EL (cell line): ENCODE measurements at regions not wholly inside any gene's neighbourhood (a gene's known extent, or its start where the extent isn't known, plus 50 kb on each side); places are given as distances from the start of the nearest gene placed in this dataset.
"Not testable (repeated sequence)": the region's sequence is repeated elsewhere in the genome, so short reads cannot be mapped to it uniquely, and the experiment has no call there.

Source experiments
- DNase-seq: peaks from one replicate; pipeline ENCODE4 v3.0.0-alpha.2; 2016

GRCh38 chr5:40220260-40220659, 459.5 kb upstream of the PTGER4 start:
- DNase-seq, result no peak

- DNase-seq, result no peak
Observed at GRCh38 chr5:40217553-40217952, 462.2 kb upstream of the PTGER4 start.

GRCh38 chr5:40210694-40211093, 469.0 kb upstream of the PTGER4 start:
- DNase-seq, result no peak

GRCh38 chr5:40206030-40206429, 473.7 kb upstream of the PTGER4 start:
- DNase-seq, result no peak

GRCh38 chr5:40204144-40204543, 475.6 kb upstream of the PTGER4 start:
- no peak for DNase-seq

GRCh38 chr5:40202814-40203440, 476.8 kb upstream of the PTGER4 start:
- DNase-seq, result no peak

- DNase-seq, result peak; percentile 40
Observed at GRCh38 chr5:40198736-40199135, 481.0 kb upstream of the PTGER4 start.

- DNase-seq, result not testable (repeated sequence)
Observed at GRCh38 chr5:40195574-40195973, 484.1 kb upstream of the PTGER4 start.

GRCh38 chr5:40191150-40191549, 488.6 kb upstream of the PTGER4 start:
- no peak for DNase-seq

- no peak for DNase-seq
Observed at GRCh38 chr5:40172721-40173120, 507.0 kb upstream of the PTGER4 start.

GRCh38 chr5:40171971-40172370, 507.7 kb upstream of the PTGER4 start:
- DNase-seq, result peak; percentile 76

- no peak for DNase-seq
Observed at GRCh38 chr5:40167283-40167682, 512.4 kb upstream of the PTGER4 start.

- peak; percentile 57 for DNase-seq
Observed at GRCh38 chr5:40166802-40167201, 512.9 kb upstream of the PTGER4 start.

- peak; percentile 31 for DNase-seq
Observed at GRCh38 chr5:40165789-40166728, 513.7 kb upstream of the PTGER4 start.

GRCh38 chr5:40165106-40165788, 514.5 kb upstream of the PTGER4 start:
- DNase-seq, result no peak

- DNase-seq, result no peak
Observed at GRCh38 chr5:40160435-40160834, 519.3 kb upstream of the PTGER4 start.

GRCh38 chr5:40154194-40154593, 525.5 kb upstream of the PTGER4 start:
- no peak for DNase-seq

- no peak for DNase-seq
Observed at GRCh38 chr5:40150896-40151295, 528.8 kb upstream of the PTGER4 start.

GRCh38 chr5:40141896-40142295, 537.8 kb upstream of the PTGER4 start:
- no peak for DNase-seq

- DNase-seq, result no peak
Observed at GRCh38 chr5:40141418-40141817, 538.3 kb upstream of the PTGER4 start.

GRCh38 chr5:40137223-40137622, 542.5 kb upstream of the PTGER4 start:
- DNase-seq, result no peak

- DNase-seq, result no peak
Observed at GRCh38 chr5:40134883-40135520, 544.7 kb upstream of the PTGER4 start.

GRCh38 chr5:40124367-40124766, 555.3 kb upstream of the PTGER4 start:
- DNase-seq, result peak; percentile 16
